Tibial nerve (tissue), 4 donors: ENCODE measurements at regions not wholly inside any gene's neighbourhood (a gene's known extent, or its start where the extent isn't known, plus 50 kb on each side); places are given as distances from the start of the nearest gene placed in this dataset.

Source experiments
- DNase-seq, 2 donors: peaks; one replicate each; pipeline ENCODE4 v3.0.0-alpha.2; 2019; ENCODE audit warnings: low spot score in 2 of 2
- H3K27ac ChIP-seq, 4 donors: fragments of 200-600 bp; sonication (generic) in 3 of 4; one replicate each; pipeline ENCODE4 v1.5.1; 2017 to 2019; ENCODE audit warnings: mild to moderate bottlenecking in 1 of 4
- H3K27me3 ChIP-seq, 2 donors: fragments of 200-600 bp; sonication (generic) in 1 of 2; one replicate each; pipeline versions ENCODE4 v1.5.1 to v1.6.0; 2017 to 2019
- H3K36me3 ChIP-seq, 3 donors: fragments of 200-600 bp; sonication (generic); one replicate each; pipeline ENCODE4 v1.5.1; 2018 to 2019
- H3K4me1 ChIP-seq, 4 donors: fragments of 200-600 bp; sonication (generic) in 3 of 4; one replicate each; pipeline ENCODE4 v1.5.1; 2017 to 2019
- H3K4me3 ChIP-seq, 4 donors: fragments of 200-600 bp; sonication (generic) in 3 of 4; one replicate each; pipeline ENCODE4 v1.5.1; 2017 to 2019; ENCODE audit warnings: mild to moderate bottlenecking in 1 of 4, moderate library complexity in 1 of 4
- H3K9me3 ChIP-seq, 4 donors: fragments of 200-600 bp; sonication (generic) in 3 of 4; one replicate each; pipeline ENCODE4 v1.5.1; 2017 to 2019
- EP300 ChIP-seq, 2 donors: sonication (generic); formaldehyde crosslinking; IDR thresholded peaks; one replicate each; pipeline ENCODE4 v1.6.1; 2017; ENCODE audit warnings: antibody characterized with exemption in 2 of 2, mild to moderate bottlenecking in 1 of 2
- POLR2A ChIP-seq, 2 donors: fragments of 450-650 bp; IDR thresholded peaks; one replicate each; pipeline ENCODE4 v1.6.1; 2017; ENCODE audit warnings: antibody characterized with exemption in 2 of 2, mild to moderate bottlenecking in 2 of 2, moderate library complexity in 2 of 2
- WGBS, 2 donors: methylation state at CpG; one replicate each; pipeline ENCODE4 v1.1.5; 2018; 5-methylcytosine and 5-hydroxymethylcytosine counted together
- TF ChIP-seq, protein P1 (sequence below), 5 experiments: fragments of 200-600 bp in 3 of 5; fragments of 450-650 bp in 2 of 5; sonication (generic) in 3 of 5; IDR thresholded peaks; one replicate each; pipeline ENCODE4 v1.5.1; 2016 to 2019; ENCODE audit warnings: antibody characterized with exemption in 5 of 5, mild to moderate bottlenecking in 3 of 5, moderate library complexity in 2 of 5

DNA sequence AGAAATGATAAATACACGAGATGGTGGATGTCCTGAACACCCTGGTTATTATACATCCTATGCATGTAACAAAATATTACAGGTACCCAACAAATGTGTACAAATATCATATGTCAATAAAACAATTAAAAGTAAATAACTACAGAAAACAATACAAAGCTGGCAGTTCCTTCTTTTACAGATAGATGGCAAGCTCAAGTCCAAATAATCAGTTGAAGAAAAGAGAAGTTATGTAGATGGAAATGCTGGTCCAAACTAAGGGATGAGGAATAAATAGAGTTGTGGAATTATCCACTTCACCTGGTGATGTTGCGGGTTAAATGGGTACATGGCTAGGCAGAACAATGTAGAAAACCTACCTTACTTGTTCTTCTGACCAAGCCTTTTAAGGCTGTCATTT lies 79.4 kb downstream of the PALM2AKAP2 start:
- no peak overlapping the region for H3K4me3 ChIP-seq
- no peak for DNase-seq
- H3K4me1 ChIP-seq = peaks cover 0 to 22% (median 3%) of the 10 kb centered on the region in 4 donors
- H3K36me3 ChIP-seq = no peaks in the 10 kb centered on the region
- no peaks in the 10 kb centered on the region for H3K27me3 ChIP-seq
- WGBS, 2 donors = 70 to 99% methylated on average over 2 of the region's 2 CpGs
- H3K9me3 ChIP-seq = no peaks in the 10 kb centered on the region
- no peak for TF ChIP-seq POLR2A (IDR thresholded peaks at IDR 0.05)
- TF ChIP-seq, protein P1, sequence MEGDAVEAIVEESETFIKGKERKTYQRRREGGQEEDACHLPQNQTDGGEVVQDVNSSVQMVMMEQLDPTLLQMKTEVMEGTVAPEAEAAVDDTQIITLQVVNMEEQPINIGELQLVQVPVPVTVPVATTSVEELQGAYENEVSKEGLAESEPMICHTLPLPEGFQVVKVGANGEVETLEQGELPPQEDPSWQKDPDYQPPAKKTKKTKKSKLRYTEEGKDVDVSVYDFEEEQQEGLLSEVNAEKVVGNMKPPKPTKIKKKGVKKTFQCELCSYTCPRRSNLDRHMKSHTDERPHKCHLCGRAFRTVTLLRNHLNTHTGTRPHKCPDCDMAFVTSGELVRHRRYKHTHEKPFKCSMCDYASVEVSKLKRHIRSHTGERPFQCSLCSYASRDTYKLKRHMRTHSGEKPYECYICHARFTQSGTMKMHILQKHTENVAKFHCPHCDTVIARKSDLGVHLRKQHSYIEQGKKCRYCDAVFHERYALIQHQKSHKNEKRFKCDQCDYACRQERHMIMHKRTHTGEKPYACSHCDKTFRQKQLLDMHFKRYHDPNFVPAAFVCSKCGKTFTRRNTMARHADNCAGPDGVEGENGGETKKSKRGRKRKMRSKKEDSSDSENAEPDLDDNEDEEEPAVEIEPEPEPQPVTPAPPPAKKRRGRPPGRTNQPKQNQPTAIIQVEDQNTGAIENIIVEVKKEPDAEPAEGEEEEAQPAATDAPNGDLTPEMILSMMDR (IDR thresholded peaks at IDR 0.05) = peak in 2 of 5 experiments; percentile 18 to 20
- TF ChIP-seq EP300 (IDR thresholded peaks at IDR 0.05) = no peak
- no peak overlapping the region for H3K27ac ChIP-seq

DNA sequence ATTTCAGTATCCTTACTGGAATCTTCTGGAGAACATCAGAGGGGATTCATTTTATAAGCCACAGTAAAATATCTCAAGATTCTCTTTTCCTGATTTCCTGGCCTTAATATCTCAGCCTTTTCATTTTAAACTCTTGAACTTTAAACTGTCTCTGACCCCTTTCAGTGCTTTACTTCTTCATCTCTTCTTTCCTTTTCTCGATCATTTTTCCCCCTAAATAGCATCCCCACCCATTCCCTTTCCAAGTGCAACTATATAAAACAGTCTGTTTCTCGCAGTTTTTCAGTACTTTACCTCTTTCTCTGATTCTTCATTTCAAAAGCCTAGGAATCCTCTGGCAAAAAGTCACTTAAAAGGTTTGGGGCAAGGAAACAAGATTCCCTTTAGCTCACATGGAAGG lies 80.5 kb downstream of the PALM2AKAP2 start:
- TF ChIP-seq EP300 (IDR thresholded peaks at IDR 0.05) (no peak), POLR2A (IDR thresholded peaks at IDR 0.05) (no peak)
- TF ChIP-seq, protein P1 (IDR thresholded peaks at IDR 0.05) = no peak
- WGBS, 2 donors = 38 to 43% methylated on average over 2 of the region's 2 CpGs
- no peak for DNase-seq
- no peak overlapping the region for H3K4me3 ChIP-seq
- no peaks in the 10 kb centered on the region for H3K27me3 ChIP-seq
- no peaks in the 10 kb centered on the region for H3K9me3 ChIP-seq
- no peaks in the 10 kb centered on the region for H3K36me3 ChIP-seq
- peaks cover 0 to 22% (median 3%) of the 10 kb centered on the region in 4 donors for H3K4me1 ChIP-seq
- H3K27ac ChIP-seq = no peak overlapping the region

DNA sequence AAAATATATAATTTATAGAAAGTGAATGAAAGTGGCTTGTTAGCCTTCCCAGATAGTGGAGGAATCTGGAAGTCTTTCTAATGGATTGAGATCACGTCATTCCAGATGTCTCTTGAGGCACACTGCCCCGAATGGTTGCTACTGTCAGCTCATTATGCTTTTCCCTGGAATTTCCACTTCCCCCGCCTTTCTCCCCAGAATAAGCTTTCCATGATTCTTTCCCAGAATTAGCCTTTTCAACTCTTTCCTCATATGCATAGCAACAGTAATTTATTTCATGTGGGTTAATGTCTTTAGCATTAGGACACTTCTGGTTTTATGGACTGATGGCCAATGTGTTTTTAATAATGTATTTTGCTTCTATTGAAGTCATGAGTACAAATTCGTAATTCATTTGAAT lies 81.5 kb downstream of the PALM2AKAP2 start:
- H3K4me3 ChIP-seq = no peak overlapping the region
- DNase-seq = no peak
- H3K27me3 ChIP-seq = no peaks in the 10 kb centered on the region
- H3K27ac ChIP-seq = peak overlapping the region in 1 of 4 donors; percentile 8
- H3K36me3 ChIP-seq = no peaks in the 10 kb centered on the region
- no peaks in the 10 kb centered on the region for H3K9me3 ChIP-seq
- 17 to 24% methylated on average over 4 of the region's 4 CpGs for WGBS, 2 donors
- H3K4me1 ChIP-seq = peaks cover 0 to 22% (median 3%) of the 10 kb centered on the region in 4 donors
- TF ChIP-seq, protein P1 (IDR thresholded peaks at IDR 0.05) = no peak
- TF ChIP-seq POLR2A (IDR thresholded peaks at IDR 0.05) (no peak), EP300 (IDR thresholded peaks at IDR 0.05) (no peak)

DNA sequence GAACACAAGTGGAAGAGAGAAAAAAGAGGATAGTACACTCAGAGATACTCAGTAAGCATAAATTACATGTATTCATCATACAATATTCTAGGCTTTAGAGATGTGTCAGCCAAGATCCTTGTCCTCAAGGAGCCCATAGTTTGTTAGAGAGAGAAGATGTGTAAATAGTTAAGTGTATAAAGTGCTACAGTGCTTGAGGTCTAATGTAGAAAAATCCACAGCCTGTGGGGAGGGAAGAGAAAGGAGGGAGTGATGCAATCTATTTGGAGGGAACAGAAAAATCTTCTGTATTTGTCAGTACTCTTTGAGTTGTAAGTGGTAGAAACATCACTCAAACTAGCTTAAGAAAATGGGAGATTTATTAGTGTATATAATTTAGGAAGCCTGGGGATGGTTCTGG lies 81.9 kb downstream of the PALM2AKAP2 start:
- Histone ChIP-seq H3K4me3 (no peak overlapping the region), H3K9me3 (no peaks in the 10 kb centered on the region), H3K27me3 (no peaks in the 10 kb centered on the region), H3K4me1 (peaks cover 0 to 22% (median 3%) of the 10 kb centered on the region in 4 donors), H3K36me3 (no peaks in the 10 kb centered on the region), H3K27ac (peak overlapping the region in 1 of 4 donors; percentile 8)
- no peak for DNase-seq
- no peak for TF ChIP-seq EP300 (IDR thresholded peaks at IDR 0.05)
- TF ChIP-seq, protein P1 (IDR thresholded peaks at IDR 0.05) = no peak
- TF ChIP-seq POLR2A (IDR thresholded peaks at IDR 0.05) = no peak

DNA sequence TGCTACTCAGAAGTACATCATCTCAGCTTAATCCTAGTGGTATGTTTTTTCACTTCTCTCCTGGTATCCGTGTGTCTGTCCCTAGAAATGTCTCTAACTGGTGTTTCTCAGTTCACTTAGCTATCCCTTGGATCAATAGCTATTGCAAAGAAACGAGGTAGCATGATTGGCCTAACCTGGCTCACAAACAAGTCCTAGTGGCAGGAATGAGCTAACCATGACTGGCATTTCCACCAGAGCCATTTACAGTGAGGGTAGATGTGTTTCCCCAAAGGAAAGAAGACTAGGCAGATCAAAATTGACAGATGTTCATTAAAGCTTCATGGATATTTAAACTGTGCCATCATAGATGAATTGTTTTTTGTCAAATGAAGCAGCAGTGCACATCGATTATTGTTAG lies 82.5 kb downstream of the PALM2AKAP2 start:
- 84 to 87% methylated on average over 3 of the region's 3 CpGs for WGBS, 2 donors
- Histone ChIP-seq H3K9me3 (no peaks in the 10 kb centered on the region), H3K27me3 (no peaks in the 10 kb centered on the region)

More for the DNA sequence above, 82.5 kb downstream of the PALM2AKAP2 start:
- DNase-seq = no peak
- peaks cover 0 to 26% (median 3%) of the 10 kb centered on the region in 4 donors for H3K4me1 ChIP-seq
- H3K36me3 ChIP-seq = no peaks in the 10 kb centered on the region
- no peak overlapping the region for H3K27ac ChIP-seq
- TF ChIP-seq, protein P1 (IDR thresholded peaks at IDR 0.05) = no peak
- TF ChIP-seq POLR2A (IDR thresholded peaks at IDR 0.05) (no peak), EP300 (IDR thresholded peaks at IDR 0.05) (no peak)
- H3K4me3 ChIP-seq = no peak overlapping the region
